Choroid plexus epithelial cell (primary cell): ENCODE measurements at regions not wholly inside any gene's neighbourhood (a gene's known extent, or its start where the extent isn't known, plus 50 kb on each side); places are given as distances from the start of the nearest gene placed in this dataset.

Experiments
- DNase-seq: peaks from one replicate; pipeline ENCODE4 v3.0.0-alpha.2; 2010; ENCODE audit warnings: low read depth
- H3K4me3 ChIP-seq: 2 replicates; pipeline ENCODE4 v1.5.1; 2011; ENCODE audit warnings: low read depth, mild to moderate bottlenecking, control low read depth, low read length, moderate library complexity
- CTCF ChIP-seq: conservative IDR thresholded peaks from 2 replicates; pipeline ENCODE4 v1.5.1; 2011; ENCODE audit warnings: low read depth, mild to moderate bottlenecking, control low read depth, inconsistent platforms, low read length, moderate library complexity

GRCh38 chr3:180860180-180860858, 52.2 kb upstream of the FXR1 start:
- no peak for TF ChIP-seq CTCF
- no peak for DNase-seq

More at GRCh38 chr3:180860180-180860858, 52.2 kb upstream of the FXR1 start:
- no peak overlapping the region for H3K4me3 ChIP-seq
